GM12878 (cell line): ENCODE measurements at regions not wholly inside any gene's neighbourhood (a gene's known extent, or its start where the extent isn't known, plus 50 kb on each side); places are given as distances from the start of the nearest gene placed in this dataset.

Source experiments
- ATAC-seq: fragments of 200-7000 bp; cut with Tn5 transposase; 3 replicates; pipeline ENCODE4 v1.9.1; 2020; ENCODE audit warnings: mild to moderate bottlenecking, moderate library complexity
- BruUV-seq: library from RNA; stranded (reverse); fragments of 400-500 nt; replicated peaks from 2 replicates; lab custom pipeline; 2021; lab: Mats Ljungman, UMichigan
- CTCF ChIA-PET: fragments of 300-600 bp; sonication (Branson Sonifier 250); formaldehyde crosslinking; extraction: SDS; loops from one replicate; lab custom pipeline; 2021; ENCODE audit warnings: inconsistent platforms; lab: Yijun Ruan, JAX
- POLR2A ChIA-PET: fragments of 350-600 bp; formaldehyde crosslinking; extraction: SDS; loops from one replicate; lab custom pipeline; 2021; ENCODE audit warnings: inconsistent platforms; lab: Charles Lee
- RAD21 ChIA-PET: fragments of 300-600 bp; sonication (Branson Sonifier 250); formaldehyde crosslinking; loops from one replicate; lab custom pipeline; 2023; ENCODE audit warnings: antibody characterized with exemption; ENCODE audit not compliant: unreplicated experiment; lab: Charles Lee
- SMC1A ChIA-PET: fragments of 300-600 bp; sonication (Branson Sonifier 250); formaldehyde crosslinking; loops from one replicate; lab custom pipeline; 2023; ENCODE audit not compliant: unreplicated experiment, uncharacterized antibody; lab: Charles Lee
- DNase-seq: peaks from one replicate; pipeline ENCODE4 v3.0.0-alpha.2; 2011; ENCODE audit warnings: low read depth, low spot score
- FAIRE-seq: peaks from 3 replicates; lab custom pipeline; 2011; peaks lifted over from hg19 to GRCh38; lab: Jason Lieb, UNC
- H2AFZ ChIP-seq: 2 replicates; pipeline ENCODE4 v1.6.0; 2011; ENCODE audit warnings: low read depth, low read length, control low read depth; ENCODE audit not compliant: control insufficient read depth
- H3K27ac ChIP-seq: 2 replicates; pipeline ENCODE4 v1.5.1; 2011; ENCODE audit warnings: control low read depth; ENCODE audit not compliant: control insufficient read depth, insufficient read depth
- H3K27me3 ChIP-seq, 2 experiments: replicated peaks in 1 of 2; 2 replicates each; pipeline versions ENCODE4 v1.6.0 to v1.6.1; 2011; ENCODE audit warnings: low read length in 1 of 2; ENCODE audit not compliant: control insufficient read depth in 2 of 2, insufficient read depth in 2 of 2
- H3K36me3 ChIP-seq, 2 experiments: 2 replicates each; pipeline ENCODE4 v1.5.1; 2011; ENCODE audit warnings: low read length in 1 of 2; ENCODE audit not compliant: control insufficient read depth in 2 of 2, insufficient read depth in 2 of 2
- H3K4me1 ChIP-seq: 2 replicates; pipeline ENCODE4 v1.6.1; 2011; ENCODE audit warnings: mild to moderate bottlenecking, low read length, moderate library complexity, mixed read lengths; ENCODE audit not compliant: control insufficient read depth, insufficient read depth
- H3K4me2 ChIP-seq: 2 replicates; pipeline ENCODE4 v1.6.0; 2011; ENCODE audit warnings: control low read depth; ENCODE audit not compliant: control insufficient read depth, insufficient read depth
- H3K4me3 ChIP-seq: fragments of 200-600 bp; sonication (generic); 2 replicates; pipeline ENCODE4 v1.5.1; 2016
- H3K79me2 ChIP-seq: 2 replicates; pipeline ENCODE4 v1.6.0; 2011; ENCODE audit warnings: low read length; ENCODE audit not compliant: control insufficient read depth, insufficient read depth
- H3K9ac ChIP-seq: 2 replicates; pipeline ENCODE4 v1.8.0; 2011; ENCODE audit warnings: low read length, control low read depth, mixed read lengths; ENCODE audit not compliant: control insufficient read depth, insufficient read depth
- H3K9me3 ChIP-seq: replicated peaks from 3 replicates; pipeline ENCODE4 v1.5.1; 2011; ENCODE audit warnings: mild to moderate bottlenecking, low read length; ENCODE audit not compliant: control insufficient read depth, insufficient read depth
- H4K20me1 ChIP-seq: 2 replicates; pipeline ENCODE4 v1.6.0; 2011; ENCODE audit not compliant: control insufficient read depth, insufficient read depth
- CHD2 ChIP-seq: IDR thresholded peaks from 2 replicates; pipeline ENCODE4 v1.6.1; 2011; ENCODE audit warnings: low read depth, low read length, improper control_type of control experiment, borderline replicate concordance
- FOS ChIP-seq: IDR thresholded peaks from 3 replicates; pipeline ENCODE4 v1.6.1; 2011; ENCODE audit warnings: borderline replicate concordance; ENCODE audit not compliant: insufficient read length; ENCODE audit errors: extremely low read depth
- IKZF1 ChIP-seq: fragments of 450-650 bp; conservative IDR thresholded peaks from 2 replicates; pipeline ENCODE4 v1.6.1; 2017; ENCODE audit warnings: antibody characterized with exemption, mild to moderate bottlenecking
- LARP7 ChIP-seq: fragments of 450-650 bp; IDR thresholded peaks from 2 replicates; pipeline ENCODE4 v1.6.1; 2017; ENCODE audit warnings: mild to moderate bottlenecking
- NFYB ChIP-seq: IDR thresholded peaks from 2 replicates; pipeline ENCODE4 v1.6.1; 2011; ENCODE audit warnings: low read depth, mild to moderate bottlenecking, low read length, improper control_type of control experiment, moderate library complexity; ENCODE audit not compliant: insufficient read depth
- RELA ChIP-seq: fragments of 450-650 bp; IDR thresholded peaks from 2 replicates; pipeline ENCODE4 v1.8.0; 2014; ENCODE audit warnings: borderline replicate concordance; ENCODE audit not compliant: partially characterized antibody
- RFX5 ChIP-seq: IDR thresholded peaks from 2 replicates; pipeline ENCODE4 v1.6.1; 2011; ENCODE audit warnings: low read depth, low read length, improper control_type of control experiment
- RUNX3 ChIP-seq: IDR thresholded peaks from 2 replicates; pipeline ENCODE4 v1.6.1; 2012; ENCODE audit warnings: low read length, inconsistent platforms
- SMAD1 ChIP-seq: fragments of 450-650 bp; IDR thresholded peaks from 2 replicates; pipeline ENCODE4 v1.6.1; 2018; ENCODE audit warnings: mild to moderate bottlenecking, low read depth; ENCODE audit not compliant: partially characterized antibody
- SMAD5 ChIP-seq: IDR thresholded peaks from 2 replicates; pipeline ENCODE4 v1.6.1; 2016; ENCODE audit warnings: antibody characterized with exemption, low read depth
- SMARCA5 ChIP-seq: fragments of 450-650 bp; IDR thresholded peaks from 2 replicates; pipeline ENCODE4 v1.6.1; 2017; ENCODE audit warnings: mild to moderate bottlenecking
- SREBF1 ChIP-seq: IDR thresholded peaks from 2 replicates; pipeline ENCODE4 v1.6.1; 2012; ENCODE audit warnings: mild to moderate bottlenecking, low read length
- SREBF2 ChIP-seq: IDR thresholded peaks from 2 replicates; pipeline ENCODE4 v1.6.1; 2012; ENCODE audit warnings: mild to moderate bottlenecking, low read length
- SUZ12 ChIP-seq: fragments of 200-600 bp; sonication (generic); IDR thresholded peaks from one replicate; pipeline ENCODE4 v1.6.1; 2018; ENCODE audit warnings: antibody characterized with exemption, mild to moderate bottlenecking; ENCODE audit not compliant: unreplicated experiment
- TBL1XR1 ChIP-seq: IDR thresholded peaks from 2 replicates; pipeline ENCODE4 v1.6.1; 2012; ENCODE audit warnings: low read depth, low read length, improper control_type of control experiment
- ZNF24 ChIP-seq: fragments of 450-650 bp; IDR thresholded peaks from 2 replicates; pipeline ENCODE4 v1.6.1; 2017; ENCODE audit warnings: antibody characterized with exemption, mild to moderate bottlenecking
- ZNF622 ChIP-seq: fragments of 450-650 bp; IDR thresholded peaks from 2 replicates; pipeline ENCODE4 v1.6.1; 2017; ENCODE audit warnings: mild to moderate bottlenecking, inconsistent platforms
- WGBS: methylation state at CpG from one replicate; pipeline ENCODE4 v1.1.6; 2016; ENCODE audit warnings: low lambda C conversion rate; ENCODE audit not compliant: insufficient replicate concordance, insufficient coverage; ENCODE audit errors: missing lambda C conversion rate; 5-methylcytosine and 5-hydroxymethylcytosine counted together
- in situ Hi-C: fragments of 300-500 bp; cut with MboI; formaldehyde crosslinking; loops from 9 replicates; pipeline ENCODE4 v1.14.3; 2018; ENCODE audit warnings: mixed read lengths
- intact Hi-C: fragments of 100-400 bp; cut with micrococcal nuclease; formaldehyde crosslinking; loops from one replicate; pipeline ENCODE4 v1.14.2; 2022; ENCODE audit not compliant: unreplicated experiment
- TF ChIP-seq, protein P1 (sequence below): fragments of 450-650 bp; formaldehyde crosslinking; IDR thresholded peaks from 2 replicates; pipeline ENCODE4 v1.4.0; 2022; ENCODE audit warnings: mild to moderate bottlenecking, moderate library complexity
- TF ChIP-seq, protein P2 (sequence below): fragments of 450-650 bp; IDR thresholded peaks from 2 replicates; pipeline ENCODE4 v1.6.1; 2016; ENCODE audit warnings: mild to moderate bottlenecking
- TF ChIP-seq, protein P3 (sequence below): fragments of 450-650 bp; IDR thresholded peaks from 2 replicates; pipeline ENCODE4 v1.6.1; 2016; ENCODE audit warnings: mild to moderate bottlenecking

GRCh38 chr2:196501836-196502235, 137.7 kb upstream of the CCDC150 start:
- ChIA-PET SMC1A (no interaction called here), POLR2A (no interaction called here), RAD21 (no interaction called here), CTCF (no interaction called here)
- Histone ChIP-seq H3K9ac (no peak overlapping the region), H4K20me1 (no peaks in the 10 kb centered on the region), H3K79me2 (no peaks in the 10 kb centered on the region), H3K9me3 (peaks cover 6% of the 10 kb centered on the region; the same call in 2 of the 3 replicates), H3K36me3 (no peaks in the 10 kb centered on the region), H3K4me2 (no peak overlapping the region), H3K4me1 (peaks cover 4% of the 10 kb centered on the region), H3K27ac (no peak overlapping the region), H2AFZ (no peak overlapping the region), H3K4me3 (no peak overlapping the region), H3K27me3 (no peaks in the 10 kb centered on the region)
- 0% methylated on average over 2 of the region's 2 CpGs for WGBS
- TF ChIP-seq IKZF1 (no peak), TBL1XR1 (no peak), RUNX3 (no peak), RELA (no peak), ZNF24 (no peak), ZNF622 (no peak), SMAD5 (no peak), NFYB (no peak), SMAD1 (no peak), FOS (no peak), CHD2 (no peak), SREBF1 (no peak), SMARCA5 (no peak), SUZ12 (no peak), RFX5 (no peak), LARP7 (no peak), SREBF2 (no peak)
- TF ChIP-seq, protein P1, sequence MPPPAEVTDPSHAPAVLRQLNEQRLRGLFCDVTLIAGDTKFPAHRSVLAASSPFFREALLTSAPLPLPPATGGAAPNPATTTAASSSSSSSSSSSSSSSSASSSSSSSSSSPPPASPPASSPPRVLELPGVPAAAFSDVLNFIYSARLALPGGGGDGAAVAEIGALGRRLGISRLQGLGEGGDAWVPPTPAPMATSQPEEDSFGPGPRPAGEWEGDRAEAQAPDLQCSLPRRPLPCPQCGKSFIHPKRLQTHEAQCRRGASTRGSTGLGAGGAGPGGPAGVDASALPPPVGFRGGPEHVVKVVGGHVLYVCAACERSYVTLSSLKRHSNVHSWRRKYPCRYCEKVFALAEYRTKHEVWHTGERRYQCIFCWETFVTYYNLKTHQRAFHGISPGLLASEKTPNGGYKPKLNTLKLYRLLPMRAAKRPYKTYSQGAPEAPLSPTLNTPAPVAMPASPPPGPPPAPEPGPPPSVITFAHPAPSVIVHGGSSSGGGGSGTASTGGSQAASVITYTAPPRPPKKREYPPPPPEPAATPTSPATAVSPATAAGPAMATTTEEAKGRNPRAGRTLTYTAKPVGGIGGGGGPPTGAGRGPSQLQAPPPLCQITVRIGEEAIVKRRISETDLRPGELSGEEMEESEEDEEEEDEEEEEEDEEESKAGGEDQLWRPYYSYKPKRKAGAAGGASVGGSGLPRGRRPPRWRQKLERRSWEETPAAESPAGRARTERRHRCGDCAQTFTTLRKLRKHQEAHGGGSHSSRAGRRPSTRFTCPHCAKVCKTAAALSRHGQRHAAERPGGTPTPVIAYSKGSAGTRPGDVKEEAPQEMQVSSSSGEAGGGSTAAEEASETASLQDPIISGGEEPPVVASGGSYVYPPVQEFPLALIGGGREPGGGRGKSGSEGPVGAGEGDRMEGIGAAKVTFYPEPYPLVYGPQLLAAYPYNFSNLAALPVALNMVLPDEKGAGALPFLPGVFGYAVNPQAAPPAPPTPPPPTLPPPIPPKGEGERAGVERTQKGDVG (CRISPR knock-in tag), result no peak
- TF ChIP-seq, protein P2, sequence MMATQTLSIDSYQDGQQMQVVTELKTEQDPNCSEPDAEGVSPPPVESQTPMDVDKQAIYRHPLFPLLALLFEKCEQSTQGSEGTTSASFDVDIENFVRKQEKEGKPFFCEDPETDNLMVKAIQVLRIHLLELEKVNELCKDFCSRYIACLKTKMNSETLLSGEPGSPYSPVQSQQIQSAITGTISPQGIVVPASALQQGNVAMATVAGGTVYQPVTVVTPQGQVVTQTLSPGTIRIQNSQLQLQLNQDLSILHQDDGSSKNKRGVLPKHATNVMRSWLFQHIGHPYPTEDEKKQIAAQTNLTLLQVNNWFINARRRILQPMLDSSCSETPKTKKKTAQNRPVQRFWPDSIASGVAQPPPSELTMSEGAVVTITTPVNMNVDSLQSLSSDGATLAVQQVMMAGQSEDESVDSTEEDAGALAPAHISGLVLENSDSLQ, result no peak
- TF ChIP-seq, protein P3, sequence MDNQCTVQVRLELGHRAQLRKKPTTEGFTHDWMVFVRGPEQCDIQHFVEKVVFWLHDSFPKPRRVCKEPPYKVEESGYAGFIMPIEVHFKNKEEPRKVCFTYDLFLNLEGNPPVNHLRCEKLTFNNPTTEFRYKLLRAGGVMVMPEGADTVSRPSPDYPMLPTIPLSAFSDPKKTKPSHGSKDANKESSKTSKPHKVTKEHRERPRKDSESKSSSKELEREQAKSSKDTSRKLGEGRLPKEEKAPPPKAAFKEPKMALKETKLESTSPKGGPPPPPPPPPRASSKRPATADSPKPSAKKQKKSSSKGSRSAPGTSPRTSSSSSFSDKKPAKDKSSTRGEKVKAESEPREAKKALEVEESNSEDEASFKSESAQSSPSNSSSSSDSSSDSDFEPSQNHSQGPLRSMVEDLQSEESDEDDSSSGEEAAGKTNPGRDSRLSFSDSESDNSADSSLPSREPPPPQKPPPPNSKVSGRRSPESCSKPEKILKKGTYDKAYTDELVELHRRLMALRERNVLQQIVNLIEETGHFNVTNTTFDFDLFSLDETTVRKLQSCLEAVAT, result no peak
- FAIRE-seq (no peak), ATAC-seq (no peak), DNase-seq (no peak)
- intact Hi-C loops, result no loop called here
- in situ Hi-C loops, result no loop called here
- no TSS peak for BruUV-seq
